MM.1S (cell line): ENCODE measurements at regions not wholly inside any gene's neighbourhood (a gene's known extent, or its start where the extent isn't known, plus 50 kb on each side); places are given as distances from the start of the nearest gene placed in this dataset.

Experiments
- DNase-seq: peaks from one replicate; pipeline ENCODE4 v3.0.0-alpha.2; 2015
- H2AFZ ChIP-seq: fragments of 300-600 bp; sonication (generic); 2 replicates; pipeline ENCODE4 v1.6.0; 2016; ENCODE audit warnings: antibody characterized with exemption, low read length
- H3F3A ChIP-seq: fragments of 300-600 bp; sonication (generic); 2 replicates; pipeline ENCODE4 v1.6.1; 2016; ENCODE audit warnings: mild to moderate bottlenecking, antibody characterized with exemption, low read length, moderate library complexity, mixed read lengths; ENCODE audit not compliant: insufficient read depth
- H3K27ac ChIP-seq: fragments of 300-600 bp; sonication (generic); 2 replicates; pipeline ENCODE4 v1.5.1; 2016; ENCODE audit warnings: mild to moderate bottlenecking, low read length
- H3K27me3 ChIP-seq: fragments of 300-600 bp; sonication (generic); replicated peaks from 2 replicates; pipeline ENCODE4 v1.6.0; 2016; ENCODE audit warnings: low read length; ENCODE audit not compliant: insufficient read depth
- H3K36me3 ChIP-seq: fragments of 300-600 bp; sonication (generic); replicated peaks from 2 replicates; pipeline ENCODE4 v1.6.1; 2016; ENCODE audit warnings: mild to moderate bottlenecking, low read length, mixed read lengths; ENCODE audit not compliant: insufficient read depth
- H3K4me1 ChIP-seq: fragments of 300-600 bp; sonication (generic); 2 replicates; pipeline ENCODE4 v1.6.1; 2016; ENCODE audit warnings: low read length, mixed read lengths
- H3K4me2 ChIP-seq: fragments of 300-600 bp; sonication (generic); 2 replicates; pipeline ENCODE4 v1.6.0; 2016; ENCODE audit warnings: low read depth, low read length
- H3K4me3 ChIP-seq: fragments of 300-600 bp; sonication (generic); 2 replicates; pipeline ENCODE4 v1.5.1; 2016; ENCODE audit warnings: low read length, mixed read lengths
- H3K79me2 ChIP-seq: fragments of 300-600 bp; sonication (generic); 2 replicates; pipeline ENCODE4 v1.6.1; 2016; ENCODE audit warnings: mixed run types, low read length, mixed read lengths
- H3K9ac ChIP-seq: fragments of 300-600 bp; sonication (generic); 2 replicates; pipeline ENCODE4 v1.6.1; 2016; ENCODE audit warnings: low read length, mixed read lengths
- H3K9me2 ChIP-seq: fragments of 300-600 bp; sonication (generic); replicated peaks from 2 replicates; pipeline ENCODE4 v1.6.1; 2016; ENCODE audit warnings: mild to moderate bottlenecking, low read length, mixed read lengths; ENCODE audit not compliant: insufficient read depth
- H3K9me3 ChIP-seq: fragments of 300-600 bp; sonication (generic); replicated peaks from 2 replicates; pipeline ENCODE4 v1.6.1; 2016; ENCODE audit warnings: mild to moderate bottlenecking, low read length, mixed read lengths; ENCODE audit not compliant: insufficient read depth
- H4K20me1 ChIP-seq: fragments of 300-600 bp; sonication (generic); 2 replicates; pipeline ENCODE4 v1.6.1; 2016; ENCODE audit warnings: mild to moderate bottlenecking, low read length, moderate library complexity, mixed read lengths; ENCODE audit not compliant: insufficient read depth
- CTCF ChIP-seq: fragments of 300-600 bp; sonication (generic); IDR thresholded peaks from 2 replicates; pipeline ENCODE4 v1.5.1; 2016; ENCODE audit warnings: antibody characterized with exemption, low read length, mixed read lengths
- EZH2 ChIP-seq: fragments of 300-600 bp; sonication (generic); optimal IDR thresholded peaks from 2 replicates; pipeline ENCODE3; 2017; ENCODE audit warnings: low read depth, mild to moderate bottlenecking, antibody characterized with exemption, low read length, mixed read lengths
- EZH2phosphoT487 ChIP-seq: fragments of 300-600 bp; sonication (generic); IDR thresholded peaks from 2 replicates; pipeline ENCODE4 v1.6.1; 2018; ENCODE audit warnings: antibody characterized with exemption, low read length

- Histone ChIP-seq H3K9me2 (no peaks in the 10 kb centered on the region), H4K20me1 (no peaks in the 10 kb centered on the region), H3K9ac (no peak overlapping the region), H3K36me3 (no peaks in the 10 kb centered on the region), H3F3A (no peaks in the 10 kb centered on the region), H3K27me3 (no peaks in the 10 kb centered on the region), H3K4me1 (no peaks in the 10 kb centered on the region), H3K79me2 (no peaks in the 10 kb centered on the region), H3K4me2 (no peak overlapping the region), H3K4me3 (no peak overlapping the region), H3K27ac (no peak overlapping the region), H3K9me3 (no peaks in the 10 kb centered on the region), H2AFZ (no peak overlapping the region)
- no peak for DNase-seq
- TF ChIP-seq EZH2 (no peak), EZH2phosphoT487 (no peak), CTCF (no peak)
These were observed 122.8 kb downstream of the SKIDA1 start for GRCh38 chr10:21402606-21403083.

DNA sequence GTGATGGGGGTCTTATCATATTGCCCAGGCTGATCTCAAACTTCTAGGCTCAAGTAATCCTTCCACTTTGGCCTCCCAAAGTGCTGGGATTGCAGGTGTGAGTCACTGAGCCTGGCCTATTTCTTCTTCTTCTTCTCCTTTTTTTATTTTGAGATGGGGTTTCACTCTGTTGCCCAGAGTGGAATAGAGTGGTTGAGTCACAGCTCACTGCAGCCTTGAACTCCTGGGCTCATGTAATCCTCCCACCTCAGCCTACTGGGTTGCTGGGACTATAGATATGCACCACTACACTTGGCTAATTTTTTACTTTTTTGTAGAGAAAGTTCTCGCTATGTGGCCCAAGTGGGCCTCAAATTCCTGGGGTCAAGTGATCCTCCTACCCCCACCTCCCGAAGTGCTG is 124.3 kb downstream of the SKIDA1 start:
- no peaks in the 10 kb centered on the region for H3K4me1 ChIP-seq
- no peak overlapping the region for H3K4me2 ChIP-seq
- H4K20me1 ChIP-seq, result no peaks in the 10 kb centered on the region
- no peaks in the 10 kb centered on the region for H3K79me2 ChIP-seq
- H3K36me3 ChIP-seq, result no peaks in the 10 kb centered on the region
- TF ChIP-seq CTCF, result no peak
- no peak for TF ChIP-seq EZH2
- TF ChIP-seq EZH2phosphoT487, result no peak
- H3K4me3 ChIP-seq, result no peak overlapping the region
- no peaks in the 10 kb centered on the region for H3K9me3 ChIP-seq
- H3K9ac ChIP-seq, result no peak overlapping the region
- H2AFZ ChIP-seq, result no peak overlapping the region
- H3K9me2 ChIP-seq, result no peaks in the 10 kb centered on the region
- H3K27me3 ChIP-seq, result no peaks in the 10 kb centered on the region
- H3F3A ChIP-seq, result no peaks in the 10 kb centered on the region
- no peak overlapping the region for H3K27ac ChIP-seq
- no peak for DNase-seq

- no peaks in the 10 kb centered on the region for H3K9me2 ChIP-seq
- no peak overlapping the region for H3K4me3 ChIP-seq
- H4K20me1 ChIP-seq, result no peaks in the 10 kb centered on the region
- no peaks in the 10 kb centered on the region for H3K79me2 ChIP-seq
- no peak overlapping the region for H3K27ac ChIP-seq
- TF ChIP-seq CTCF (no peak), EZH2phosphoT487 (no peak), EZH2 (no peak)
- H3K9me3 ChIP-seq, result no peaks in the 10 kb centered on the region
- no peak overlapping the region for H2AFZ ChIP-seq
- H3K27me3 ChIP-seq, result no peaks in the 10 kb centered on the region
- H3K9ac ChIP-seq, result no peak overlapping the region
- no peak for DNase-seq
- no peaks in the 10 kb centered on the region for H3K36me3 ChIP-seq
- H3F3A ChIP-seq, result no peaks in the 10 kb centered on the region
- no peak overlapping the region for H3K4me2 ChIP-seq
- no peaks in the 10 kb centered on the region for H3K4me1 ChIP-seq
These were observed 126.0 kb downstream of the SKIDA1 start for GRCh38 chr10:21399392-21400035.
